Kidney (tissue), 13 donors: ENCODE measurements at regions not wholly inside any gene's neighbourhood (a gene's known extent, or its start where the extent isn't known, plus 50 kb on each side); places are given as distances from the start of the nearest gene placed in this dataset.

Experiments used
- DNase-seq, 5 donors: peaks; one replicate each; pipeline ENCODE4 v3.0.0-alpha.2; 2013 to 2020
- FAIRE-seq: peaks from 2 replicates; lab custom pipeline; 2012; peaks lifted over from hg19 to GRCh38; lab: Jason Lieb, UNC
- H3K27ac ChIP-seq, 2 donors: one replicate each; pipeline ENCODE4 v1.7.0; 2013; ENCODE audit warnings: low read depth in 2 of 2, low read length in 2 of 2, inconsistent platforms in 1 of 2
- H3K27me3 ChIP-seq: one replicate; pipeline ENCODE4 v1.7.1; 2013; ENCODE audit warnings: low read length, inconsistent platforms; ENCODE audit not compliant: control insufficient read depth, insufficient read depth
- H3K36me3 ChIP-seq, 3 donors: one replicate each; pipeline versions ENCODE4 v1.7.0 to v1.7.1; 2013; ENCODE audit warnings: low read length in 3 of 3, control low read depth in 1 of 3, inconsistent platforms in 1 of 3; ENCODE audit not compliant: insufficient read depth in 3 of 3, control insufficient read depth in 2 of 3
- H3K4me1 ChIP-seq, 3 donors: one replicate each; pipeline versions ENCODE4 v1.7.0 to v1.7.1; 2013; ENCODE audit warnings: low read length in 3 of 3, inconsistent platforms in 1 of 3, low read depth in 1 of 3; ENCODE audit not compliant: control insufficient read depth in 2 of 3, insufficient read depth in 2 of 3
- H3K4me3 ChIP-seq, 3 donors: one replicate each; pipeline versions ENCODE4 v1.7.0 to v1.8.1; 2013; ENCODE audit warnings: low read length in 3 of 3, control low read depth in 1 of 3, inconsistent platforms in 1 of 3
- H3K9ac ChIP-seq, 3 donors: one replicate each; pipeline versions ENCODE4 v1.7.0 to v1.7.1; 2013; ENCODE audit warnings: low read length in 3 of 3, control low read depth in 1 of 3, inconsistent platforms in 1 of 3
- H3K9me3 ChIP-seq, 3 donors: one replicate each; pipeline versions ENCODE4 v1.7.0 to v1.7.1; 2013; ENCODE audit warnings: low read length in 3 of 3, control low read depth in 1 of 3, inconsistent platforms in 1 of 3; ENCODE audit not compliant: control insufficient read depth in 2 of 3, insufficient read depth in 1 of 3
- intact Hi-C: fragments of 100-400 bp; cut with DNase I; formaldehyde crosslinking; loops from one replicate; pipeline ENCODE4 v1.11.1; 2022
- TF ChIP-seq, protein P1 (sequence below): IDR thresholded peaks from 3 replicates; pipeline ENCODE4 v1.5.1; 2012; ENCODE audit warnings: mild to moderate bottlenecking, moderate library complexity, borderline replicate concordance; ENCODE audit not compliant: insufficient read depth; ENCODE audit errors: extremely low read depth
- donor health status: control.
- donor health status: control.
- donor health status: control.
- donor health status: control.
- donor health status: control.
- donor health status: DM: yes; HTN: yes; CAD: no.
- donor health status: Normal renal cell carcinoma (clear cell type).

DNA sequence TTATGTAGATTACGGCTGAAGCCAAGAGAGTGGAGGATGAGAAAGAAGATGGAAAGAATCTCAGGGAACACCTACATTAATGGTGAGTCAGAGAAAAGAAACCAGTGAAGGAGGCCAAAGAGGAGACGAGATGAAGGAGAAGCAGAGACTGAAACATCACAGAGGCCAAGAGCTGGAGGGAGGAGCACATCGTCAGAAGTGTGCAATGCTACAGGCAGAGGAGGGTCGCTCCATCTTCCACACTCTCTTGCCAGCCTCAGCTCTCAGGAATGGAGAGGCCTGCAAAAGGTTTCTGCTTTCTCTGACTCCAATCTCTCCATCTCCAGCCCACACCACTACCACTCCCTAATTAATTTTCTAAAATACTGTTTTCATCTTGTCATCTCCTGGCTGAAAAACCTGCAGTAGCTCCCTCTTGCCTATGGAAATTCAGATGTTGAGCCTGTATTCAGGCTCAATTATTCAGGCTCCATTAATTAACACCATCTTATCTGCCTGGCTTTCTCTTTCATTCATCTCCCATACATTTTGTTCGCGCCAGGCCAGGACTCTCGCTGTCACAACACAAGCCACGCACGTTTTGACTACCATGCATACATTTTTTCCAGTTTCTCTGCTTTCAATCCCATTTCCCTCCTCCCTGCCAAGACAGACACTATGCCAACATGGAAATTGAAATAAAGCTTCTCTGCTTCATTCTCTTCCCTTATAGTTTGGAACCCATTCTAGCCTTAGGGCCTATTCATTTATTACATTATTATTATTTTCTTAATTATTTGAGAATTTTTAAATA is 165.8 kb downstream of the INHBA start:
- H3K4me1 ChIP-seq: no peaks in the 10 kb centered on the region
- TF ChIP-seq, protein P1, sequence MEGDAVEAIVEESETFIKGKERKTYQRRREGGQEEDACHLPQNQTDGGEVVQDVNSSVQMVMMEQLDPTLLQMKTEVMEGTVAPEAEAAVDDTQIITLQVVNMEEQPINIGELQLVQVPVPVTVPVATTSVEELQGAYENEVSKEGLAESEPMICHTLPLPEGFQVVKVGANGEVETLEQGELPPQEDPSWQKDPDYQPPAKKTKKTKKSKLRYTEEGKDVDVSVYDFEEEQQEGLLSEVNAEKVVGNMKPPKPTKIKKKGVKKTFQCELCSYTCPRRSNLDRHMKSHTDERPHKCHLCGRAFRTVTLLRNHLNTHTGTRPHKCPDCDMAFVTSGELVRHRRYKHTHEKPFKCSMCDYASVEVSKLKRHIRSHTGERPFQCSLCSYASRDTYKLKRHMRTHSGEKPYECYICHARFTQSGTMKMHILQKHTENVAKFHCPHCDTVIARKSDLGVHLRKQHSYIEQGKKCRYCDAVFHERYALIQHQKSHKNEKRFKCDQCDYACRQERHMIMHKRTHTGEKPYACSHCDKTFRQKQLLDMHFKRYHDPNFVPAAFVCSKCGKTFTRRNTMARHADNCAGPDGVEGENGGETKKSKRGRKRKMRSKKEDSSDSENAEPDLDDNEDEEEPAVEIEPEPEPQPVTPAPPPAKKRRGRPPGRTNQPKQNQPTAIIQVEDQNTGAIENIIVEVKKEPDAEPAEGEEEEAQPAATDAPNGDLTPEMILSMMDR: no peak
- no peak for FAIRE-seq
- intact Hi-C loops: no loop called here
- H3K27me3 ChIP-seq: no peaks in the 10 kb centered on the region
- no peak for DNase-seq
- H3K9ac ChIP-seq: no peak overlapping the region
- H3K9me3 ChIP-seq: peaks cover 0 to 3% (median 0%) of the 10 kb centered on the region in 3 donors
- no peak overlapping the region for H3K4me3 ChIP-seq
- no peaks in the 10 kb centered on the region for H3K36me3 ChIP-seq
- no peak overlapping the region for H3K27ac ChIP-seq

DNA sequence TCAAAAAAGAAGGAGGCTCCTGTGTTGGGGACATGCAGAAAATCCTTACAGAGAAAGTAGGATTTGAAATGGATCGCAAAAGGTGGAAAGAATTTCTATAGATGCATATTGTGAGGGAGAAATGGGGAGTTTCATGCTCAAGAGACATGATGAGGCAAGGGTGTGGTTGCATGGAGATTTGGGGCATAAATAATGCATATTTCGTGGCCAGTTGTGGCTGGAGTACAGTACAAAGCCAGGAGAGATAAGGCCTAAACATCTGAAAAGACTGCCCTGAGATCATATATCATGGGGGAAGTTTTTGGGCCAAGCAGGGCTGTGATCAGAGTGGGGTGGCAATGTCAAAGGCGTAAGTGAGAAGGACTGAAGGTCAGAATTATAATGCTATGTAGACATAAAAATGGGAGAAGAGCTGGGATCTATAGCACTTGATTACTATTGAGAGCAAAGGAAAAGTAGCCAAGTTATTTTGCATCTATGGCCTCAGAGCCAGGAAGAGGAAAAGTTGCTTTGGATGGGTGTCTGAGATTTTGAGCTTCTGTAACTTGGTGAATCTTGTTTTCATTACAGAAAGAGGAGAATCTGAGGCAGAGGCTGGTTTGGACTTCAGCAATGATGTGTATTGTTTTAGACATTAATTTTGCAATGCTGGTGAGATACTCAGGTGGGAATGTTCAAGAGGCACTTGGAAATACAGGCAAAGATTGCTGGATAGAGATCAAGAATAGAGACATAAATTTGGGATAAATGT is 166.6 kb downstream of the INHBA start:
- Histone ChIP-seq H3K9me3 (peaks cover 0 to 3% (median 0%) of the 10 kb centered on the region in 3 donors), H3K27me3 (no peaks in the 10 kb centered on the region), H3K36me3 (no peaks in the 10 kb centered on the region), H3K4me3 (no peak overlapping the region), H3K27ac (no peak overlapping the region), H3K9ac (no peak overlapping the region), H3K4me1 (no peaks in the 10 kb centered on the region)
- DNase-seq: no peak
- TF ChIP-seq, protein P1: no peak
- FAIRE-seq: no peak
- intact Hi-C loops: no loop called here

DNA sequence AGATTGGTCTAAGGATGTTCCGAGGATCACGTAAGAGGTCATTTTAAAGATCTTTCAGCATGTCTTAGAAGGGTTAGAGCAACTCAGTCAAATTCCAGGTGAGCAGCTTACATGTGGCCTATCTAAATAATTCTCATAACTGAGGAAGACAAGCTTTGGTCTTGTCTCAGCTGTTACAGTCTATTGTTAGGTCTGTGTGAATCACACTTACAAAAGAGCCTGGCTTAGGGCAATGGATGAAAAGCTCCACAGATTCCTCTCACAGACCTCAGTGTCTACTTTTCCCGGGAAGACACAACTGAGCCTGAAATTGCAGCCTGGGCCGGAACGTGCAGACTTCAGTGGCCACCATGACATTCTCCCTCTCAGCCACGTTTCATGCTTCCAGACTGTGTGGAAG is 173.1 kb downstream of the INHBA start:
- Histone ChIP-seq H3K9me3 (peaks cover 0 to 3% (median 0%) of the 10 kb centered on the region in 3 donors), H3K9ac (no peak overlapping the region), H3K4me1 (no peaks in the 10 kb centered on the region), H3K4me3 (no peak overlapping the region), H3K36me3 (no peaks in the 10 kb centered on the region), H3K27ac (no peak overlapping the region), H3K27me3 (no peaks in the 10 kb centered on the region)
- no peak for FAIRE-seq
- intact Hi-C loops: no loop called here
- DNase-seq: no peak
- TF ChIP-seq, protein P1: no peak
